ENCODE measurements at regions not wholly inside any gene's neighbourhood (a gene's known extent, or its start where the extent isn't known, plus 50 kb on each side); places are given as distances from the start of the nearest gene placed in this dataset.
"Not testable (repeated sequence)": the region's sequence is repeated elsewhere in the genome, so short reads cannot be mapped to it uniquely, and the experiment has no call there.

DNA sequence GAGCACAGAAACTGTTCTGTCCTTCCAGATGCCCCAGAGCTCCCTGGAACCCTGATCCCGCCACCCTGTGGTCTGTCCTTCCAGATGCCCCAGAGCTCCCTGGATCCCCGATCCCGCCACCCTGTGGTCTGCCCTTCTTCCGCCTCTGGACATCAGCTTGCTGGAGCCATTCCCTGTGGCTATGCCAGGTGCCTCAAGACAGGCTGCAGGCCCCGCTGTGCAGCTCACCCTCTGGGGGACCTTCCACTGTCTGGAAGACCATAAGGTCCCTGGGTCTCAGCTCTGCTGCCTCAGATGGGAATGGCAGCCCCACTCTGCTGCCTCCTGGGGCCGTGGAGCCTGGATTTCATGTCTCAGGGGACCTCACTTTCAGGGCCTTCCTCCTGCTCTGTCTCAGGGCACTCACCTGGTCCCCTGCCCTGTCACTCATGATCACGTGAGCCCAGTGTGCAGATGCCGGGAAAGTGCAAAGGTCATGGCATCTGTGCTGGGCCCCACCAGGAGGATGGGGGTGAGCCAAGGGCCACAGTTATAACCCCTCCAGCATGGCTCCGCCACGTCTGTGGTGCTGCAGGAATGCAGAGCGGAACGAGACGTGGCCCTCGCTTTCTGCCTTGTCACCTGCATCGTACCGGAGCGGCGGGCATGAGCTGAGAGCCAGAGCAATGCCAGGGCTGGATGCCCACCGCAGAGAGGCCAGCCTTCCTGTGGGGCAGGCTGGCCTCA, 1520.7 kb downstream of the BRD1 start:
- no peak for DNase-seq (ENCODE audit: low spot score)

DNA sequence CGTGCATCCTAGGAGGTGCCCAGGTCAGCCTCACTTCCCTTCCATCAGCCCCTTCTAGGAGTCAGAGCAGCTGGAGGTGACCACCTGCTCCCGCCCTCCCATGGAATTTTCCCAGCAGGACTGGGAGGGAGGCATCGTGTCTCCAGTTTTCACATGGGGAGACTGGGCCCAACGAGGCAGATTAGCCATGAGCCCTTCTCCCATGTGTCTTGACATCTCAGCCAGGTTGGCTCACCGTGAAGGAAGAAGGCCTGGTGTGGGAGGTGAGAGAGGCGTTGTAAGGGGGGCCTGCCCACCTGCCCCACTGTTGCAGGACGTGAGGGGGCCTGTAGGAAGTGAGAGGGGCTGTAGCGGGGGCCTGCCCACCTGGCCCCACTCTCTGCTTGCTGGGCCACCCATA, 1521.4 kb downstream of the BRD1 start:
- no peak for DNase-seq (ENCODE audit: low spot score)

DNA sequence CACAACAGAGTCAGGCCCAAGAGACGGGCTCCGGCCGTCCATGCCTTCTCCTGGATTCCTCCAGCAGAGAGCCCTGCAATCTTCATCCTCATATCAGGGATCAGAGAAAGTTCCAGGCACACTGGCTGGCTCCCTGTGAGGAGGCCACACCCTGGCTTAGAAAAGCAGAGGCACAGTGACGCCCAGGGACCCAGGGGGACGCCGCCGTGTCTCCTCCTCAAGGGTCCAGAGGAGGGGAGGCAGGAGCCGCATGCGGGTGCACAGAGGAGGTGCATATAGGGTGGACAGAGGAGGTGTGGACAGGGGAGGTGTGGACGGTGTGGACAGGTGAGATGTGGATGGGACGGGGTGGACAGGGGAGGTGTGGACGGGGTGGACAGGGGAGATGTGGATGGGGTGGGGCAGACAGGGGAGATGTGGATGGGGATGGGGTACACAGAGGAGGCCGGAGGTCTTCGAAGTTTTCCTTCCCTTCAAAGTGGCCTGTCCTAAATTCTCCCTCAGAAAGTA, 1521.9 kb downstream of the BRD1 start:
- DNase-seq (ENCODE audit: low spot score), result no peak

DNA sequence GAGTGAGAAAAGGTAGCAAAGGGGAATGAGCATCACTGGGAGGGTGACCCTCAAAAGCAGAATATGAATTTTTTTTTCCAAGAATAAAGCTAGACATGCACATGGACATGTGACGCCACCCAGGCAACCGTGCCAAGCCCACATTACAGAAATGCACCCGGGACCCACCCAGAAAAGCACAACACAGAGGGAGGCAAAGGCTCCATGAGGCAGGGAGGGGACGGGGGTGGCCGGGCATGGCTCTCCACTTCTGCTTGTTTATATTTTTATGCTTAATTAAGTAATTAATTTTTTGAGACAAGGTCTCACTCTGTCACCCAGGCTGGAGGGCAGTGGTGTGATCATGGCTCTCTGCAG, 1524.3 kb downstream of the BRD1 start:
- no peak for DNase-seq (ENCODE audit: low spot score)

DNA sequence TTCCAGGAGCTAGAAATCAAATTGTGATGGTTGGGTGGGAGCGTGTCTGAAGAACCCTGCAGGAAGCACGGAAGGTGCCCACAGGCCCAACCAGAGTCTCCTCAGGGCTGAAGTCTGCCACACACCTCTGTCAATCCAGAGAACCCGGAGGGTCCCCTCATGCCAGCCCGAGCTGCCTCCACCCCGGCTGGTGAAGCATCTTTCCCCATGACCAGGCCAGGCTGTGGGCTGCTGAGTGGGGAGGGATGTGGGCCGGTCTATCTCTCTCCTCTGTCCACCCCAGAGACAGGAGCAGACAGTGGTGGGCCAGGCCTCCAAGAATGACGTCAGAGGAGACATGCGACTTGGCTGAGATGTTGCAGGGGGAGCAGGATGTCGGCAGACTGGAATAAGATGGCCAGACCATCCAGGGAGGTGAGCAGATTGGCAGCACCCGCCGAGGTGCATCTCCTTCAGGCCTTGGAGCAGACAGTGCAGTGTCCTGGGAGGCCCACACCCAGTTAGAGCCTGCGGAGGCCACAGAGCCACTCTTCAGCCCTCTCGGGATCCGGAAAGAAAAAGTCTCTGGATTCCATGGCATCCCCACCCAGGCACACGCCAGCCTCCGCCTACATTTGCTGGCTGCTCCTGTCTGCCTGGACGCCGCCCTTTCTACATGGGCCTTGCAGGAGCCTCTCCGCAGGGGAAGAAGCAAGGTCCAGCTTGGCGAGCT, 1524.9 kb downstream of the BRD1 start:
- no peak for DNase-seq (ENCODE audit: low spot score)

DNA sequence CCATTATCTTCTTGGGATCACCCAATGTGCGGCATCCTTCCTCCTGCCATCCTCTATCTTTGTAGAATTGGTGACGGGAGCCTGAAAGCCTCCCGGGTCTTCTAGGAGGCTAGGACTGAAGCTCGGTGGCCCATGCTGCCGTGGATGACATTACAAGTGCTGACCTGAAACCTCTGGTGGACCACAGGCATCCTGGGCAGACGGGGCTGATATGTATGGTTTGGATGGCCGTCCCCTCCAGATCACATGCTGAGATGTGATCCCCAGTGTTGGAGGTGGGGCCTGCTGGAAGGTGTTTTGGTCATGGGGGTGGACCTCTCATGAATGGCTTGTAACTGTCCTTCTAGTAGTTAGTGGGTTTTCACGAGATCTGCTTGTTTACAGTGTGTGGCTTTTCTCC, 1525.8 kb downstream of the BRD1 start:
- DNase-seq (ENCODE audit: low spot score), result no peak

DNA sequence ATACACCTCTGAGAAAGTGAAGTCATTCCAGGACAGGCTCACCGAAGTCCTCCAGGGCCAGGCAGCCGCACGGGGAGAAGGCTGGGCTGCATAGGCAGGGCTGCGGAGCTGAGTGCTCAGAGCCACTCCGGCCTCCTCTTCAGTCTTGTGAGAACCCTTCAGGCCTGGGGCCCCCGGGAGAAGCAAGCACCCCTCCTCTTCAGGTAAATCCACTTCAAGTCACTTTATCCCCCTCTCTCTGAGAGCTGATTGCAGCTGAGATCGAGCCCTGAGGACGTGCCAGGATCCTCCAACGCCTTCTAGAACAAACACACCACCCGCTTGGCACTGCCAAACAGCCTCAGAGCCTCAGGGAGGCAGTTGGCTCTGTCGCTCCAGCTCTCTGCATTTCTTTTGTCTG, 1526.3 kb downstream of the BRD1 start:
- DNase-seq (ENCODE audit: low spot score), result no peak

DNA sequence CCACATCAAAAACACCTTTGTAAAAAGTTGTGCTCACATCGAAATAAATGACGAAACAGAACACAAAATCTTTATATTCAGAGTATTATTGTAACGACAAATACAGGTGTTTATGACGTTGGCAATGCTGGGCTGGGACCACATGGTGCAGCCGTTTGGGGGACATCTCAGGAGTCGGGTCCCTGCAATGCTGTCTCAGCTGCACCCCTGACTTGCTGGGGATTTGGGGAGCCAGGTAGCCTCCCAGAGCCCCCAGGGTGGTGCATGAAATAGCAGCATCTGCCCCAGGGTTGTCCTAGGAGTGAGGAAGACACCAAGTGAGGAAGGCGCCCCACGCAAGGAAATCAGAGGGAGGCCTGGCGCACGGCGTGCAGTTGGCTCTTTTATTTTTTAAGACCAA, 1526.8 kb downstream of the BRD1 start:
- no peak for DNase-seq (ENCODE audit: low spot score)

DNA sequence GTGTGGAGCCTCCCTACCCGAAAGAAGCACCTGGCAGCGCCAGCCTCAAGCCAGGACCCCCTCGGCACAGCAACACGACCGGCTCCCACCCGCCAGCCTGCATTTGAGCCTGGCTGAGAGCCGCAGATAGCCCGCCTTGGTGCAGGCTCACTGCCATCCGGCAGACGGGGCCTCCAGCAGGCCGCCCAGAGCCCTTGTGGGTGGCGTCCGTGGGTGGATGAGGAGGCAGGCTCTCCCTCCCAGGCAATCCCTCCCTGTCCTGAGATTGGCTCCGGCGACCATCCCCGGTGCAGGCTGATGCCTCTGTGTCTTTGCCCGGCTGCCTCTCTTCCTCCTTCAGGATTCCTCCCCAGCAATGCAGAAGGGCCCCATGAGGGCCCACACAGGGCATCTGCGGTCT, 1527.9 kb downstream of the BRD1 start:
- no peak for DNase-seq (ENCODE audit: low spot score)

DNA sequence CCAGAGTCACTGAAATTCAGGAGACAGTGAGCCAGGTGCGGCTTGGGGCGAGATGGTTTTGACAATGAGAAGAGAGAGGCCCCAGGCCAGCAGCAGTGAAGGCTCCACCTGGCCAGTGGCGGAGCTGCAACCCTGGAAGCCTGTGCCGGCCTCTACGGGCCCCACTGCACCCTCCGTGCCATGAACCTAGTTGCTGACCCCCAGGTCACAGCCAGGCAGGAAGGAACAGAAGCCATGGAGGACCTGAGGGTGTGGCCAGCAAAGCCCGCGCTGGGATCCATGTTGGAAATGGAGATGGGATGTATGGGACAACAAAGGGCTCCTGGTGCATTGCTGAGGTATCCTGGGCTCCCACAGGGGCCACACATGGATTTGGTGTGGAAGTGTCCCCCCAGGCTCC, 1528.5 kb downstream of the BRD1 start:
- DNase-seq (ENCODE audit: low spot score), result no peak

DNA sequence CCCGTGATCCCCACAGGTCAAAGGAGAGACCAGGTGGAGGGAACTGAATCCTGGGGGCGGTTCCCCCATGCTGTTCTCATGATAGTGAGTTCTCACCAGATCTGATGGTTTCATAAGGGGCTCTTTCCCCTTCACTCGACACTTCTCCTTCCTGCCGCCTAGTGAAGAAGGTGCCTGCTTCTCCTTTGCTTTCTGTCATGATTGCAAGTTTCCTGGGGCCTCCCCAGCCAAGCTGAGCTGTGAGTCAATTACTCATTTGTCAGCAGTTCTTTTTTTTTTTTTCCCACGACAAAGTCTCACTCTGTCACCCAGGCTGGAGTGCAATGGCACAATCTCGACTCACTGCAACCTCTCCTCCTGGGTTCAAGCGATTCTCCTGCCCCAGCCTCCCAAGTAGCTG, 1530.4 kb downstream of the BRD1 start:
- no peak for DNase-seq (ENCODE audit: low spot score)

DNA sequence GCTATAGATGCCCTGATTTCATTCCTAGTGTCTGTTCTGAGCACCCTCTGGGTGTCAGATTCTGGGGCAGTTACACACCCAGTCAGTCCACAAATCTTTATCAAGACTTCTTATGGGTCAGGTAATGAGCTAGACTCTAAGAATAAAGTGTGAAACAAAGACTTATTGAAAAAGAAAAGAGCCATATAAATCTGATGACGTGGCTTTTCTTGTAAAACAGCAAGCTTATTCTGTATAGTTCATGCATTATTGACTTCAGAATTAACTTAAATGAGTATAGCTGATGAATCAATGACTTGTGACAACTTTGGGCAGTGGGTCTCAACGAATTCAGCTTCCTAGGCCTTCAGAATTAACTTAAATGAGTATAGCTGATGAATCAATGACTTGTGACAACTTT, 1527.5 kb downstream of the TBC1D22A start:
- DNase-seq (ENCODE audit: low spot score), result not testable (repeated sequence)

DNA sequence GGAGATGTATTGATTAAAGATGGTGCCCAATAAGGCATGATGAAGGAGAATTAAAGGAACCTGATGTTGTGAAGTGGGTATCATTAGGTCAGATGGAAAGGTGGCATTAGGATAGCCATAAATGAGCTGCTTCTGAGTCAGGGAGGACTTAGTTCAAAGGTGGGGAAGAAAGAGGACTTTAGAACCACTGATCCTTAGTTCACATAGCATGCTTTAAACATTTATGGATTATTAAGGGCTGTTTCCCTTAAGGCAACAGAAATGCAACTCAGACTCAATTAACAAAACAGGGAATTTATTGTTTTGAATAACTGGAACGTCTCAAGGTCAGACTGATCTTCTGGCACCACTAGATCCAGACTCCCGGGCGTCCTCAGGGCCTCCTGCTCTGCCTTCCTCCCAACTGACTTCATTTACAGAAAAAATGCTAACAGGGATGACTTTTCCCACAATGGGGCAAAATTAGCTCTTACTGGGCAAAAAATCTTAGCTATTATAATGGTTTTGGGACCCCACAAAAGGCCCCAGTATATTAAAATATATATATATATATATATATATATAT, 1526.0 kb downstream of the TBC1D22A start:
- no peak for DNase-seq (ENCODE audit: low spot score)

DNA sequence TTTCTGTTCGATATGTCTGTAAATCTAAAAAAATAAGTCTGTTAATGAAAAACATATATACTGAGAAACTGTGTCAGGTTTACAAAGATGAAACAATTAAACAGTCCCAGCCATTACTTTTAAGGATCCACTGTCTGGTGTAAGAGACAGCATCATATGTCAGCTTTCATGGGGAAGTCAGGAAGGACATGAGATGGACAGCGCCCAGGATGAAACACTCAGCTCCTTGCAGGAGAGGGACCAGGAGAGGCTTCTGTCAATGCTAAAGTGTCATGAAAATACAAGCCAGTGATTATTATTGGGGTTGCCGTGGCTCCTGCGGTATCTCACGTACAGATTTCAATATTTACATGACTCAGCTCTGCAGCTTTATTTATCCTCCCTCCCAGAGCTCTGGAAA, 1524.6 kb downstream of the TBC1D22A start:
- no peak for DNase-seq (ENCODE audit: low spot score)

DNA sequence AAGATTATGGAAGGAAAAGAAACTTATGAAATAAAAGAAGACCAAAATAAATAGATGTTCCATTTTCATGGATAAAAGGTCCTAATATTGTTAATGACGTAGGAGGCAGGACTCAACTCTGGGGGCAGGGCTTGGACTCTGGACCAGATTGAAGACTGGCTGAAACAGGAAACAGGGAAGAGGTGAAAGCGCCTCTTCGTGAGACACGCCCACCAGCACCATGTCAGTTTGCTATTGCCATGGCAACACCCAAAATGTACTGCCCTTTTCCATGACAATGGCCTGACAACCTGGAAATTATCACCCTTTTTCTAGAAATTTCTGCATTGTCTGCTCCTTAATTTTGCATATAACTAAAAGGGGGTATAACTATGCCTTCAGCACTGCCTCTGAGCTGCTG, 1522.2 kb downstream of the TBC1D22A start:
- no peak for DNase-seq (ENCODE audit: low spot score)

DNA sequence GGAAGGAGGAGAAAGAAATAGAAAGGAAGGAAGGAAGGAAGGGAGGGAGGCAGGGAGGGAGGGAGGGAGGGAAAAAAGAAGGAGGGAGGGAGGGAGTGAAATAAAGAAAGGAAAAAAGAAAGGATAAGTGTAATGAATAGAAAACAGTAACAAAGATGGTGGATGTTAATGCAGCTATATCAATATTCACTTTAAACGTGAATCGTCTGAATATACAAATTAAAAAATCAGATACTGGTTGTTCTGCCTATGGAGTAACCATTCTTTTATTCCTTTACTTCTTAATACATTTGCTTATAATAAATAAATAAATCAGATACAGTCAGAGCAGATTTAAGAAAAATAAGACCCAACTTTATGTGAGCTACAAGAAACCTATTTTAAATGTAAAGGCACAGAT, 1520.4 kb downstream of the TBC1D22A start:
- no peak for DNase-seq (ENCODE audit: low spot score)

DNA sequence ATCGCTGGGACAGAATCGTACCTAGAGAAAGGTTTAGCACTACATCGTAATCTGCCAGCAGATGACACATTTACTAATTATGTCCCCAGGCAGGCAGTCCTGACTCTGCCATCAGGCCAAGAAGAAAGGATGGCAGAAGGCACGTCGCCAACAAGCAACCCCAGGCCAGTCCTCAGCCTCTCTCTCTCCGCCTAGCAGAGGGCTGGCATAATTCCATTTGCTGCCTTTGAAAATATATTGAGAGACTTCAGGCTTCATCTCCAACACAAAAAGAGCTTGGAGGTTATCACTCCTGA, 1517.0 kb downstream of the TBC1D22A start:
- no peak for DNase-seq (ENCODE audit: low spot score)

DNA sequence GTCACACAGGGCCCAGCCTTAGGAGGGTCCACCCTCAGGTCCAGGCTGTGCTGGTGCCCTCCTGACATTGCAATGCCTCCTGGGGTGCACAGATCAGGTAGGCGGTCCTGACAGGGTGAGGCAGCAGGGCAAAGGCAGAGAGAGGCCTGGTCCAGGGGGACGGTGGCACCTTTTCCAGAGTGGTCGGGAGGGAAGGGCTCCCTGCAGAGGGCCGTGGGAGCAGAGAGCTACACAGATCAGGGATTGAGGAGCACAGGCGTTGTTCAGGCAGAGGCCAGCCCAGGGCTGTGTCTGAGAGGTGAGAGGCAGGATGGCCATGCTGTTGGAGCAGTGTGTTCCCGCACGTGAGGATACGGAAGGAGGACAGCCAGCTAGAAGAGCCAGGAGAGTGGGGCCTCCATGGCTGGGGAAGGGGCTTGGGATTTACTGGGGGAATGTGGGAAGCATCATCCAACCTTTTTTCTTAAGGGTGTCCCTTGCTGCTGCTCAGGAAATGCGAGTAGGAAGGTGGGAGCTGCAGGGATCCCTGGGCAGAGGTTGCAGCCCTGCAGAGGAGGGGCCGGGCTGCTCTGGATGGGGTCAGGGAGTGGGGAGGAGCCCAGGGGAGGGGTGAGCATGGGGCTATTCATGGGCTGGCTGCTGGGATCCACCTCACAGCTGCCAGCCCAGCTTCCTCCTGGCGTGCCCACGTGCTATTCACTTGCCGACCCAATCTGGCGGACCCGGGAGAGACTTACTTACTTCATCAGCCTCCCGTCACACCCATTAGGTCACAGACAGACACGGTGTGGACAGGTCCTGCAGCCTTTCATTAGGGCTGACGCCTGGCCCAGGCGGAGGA, 1516.4 kb downstream of the TBC1D22A start:
- no peak for DNase-seq (ENCODE audit: low spot score)

DNA sequence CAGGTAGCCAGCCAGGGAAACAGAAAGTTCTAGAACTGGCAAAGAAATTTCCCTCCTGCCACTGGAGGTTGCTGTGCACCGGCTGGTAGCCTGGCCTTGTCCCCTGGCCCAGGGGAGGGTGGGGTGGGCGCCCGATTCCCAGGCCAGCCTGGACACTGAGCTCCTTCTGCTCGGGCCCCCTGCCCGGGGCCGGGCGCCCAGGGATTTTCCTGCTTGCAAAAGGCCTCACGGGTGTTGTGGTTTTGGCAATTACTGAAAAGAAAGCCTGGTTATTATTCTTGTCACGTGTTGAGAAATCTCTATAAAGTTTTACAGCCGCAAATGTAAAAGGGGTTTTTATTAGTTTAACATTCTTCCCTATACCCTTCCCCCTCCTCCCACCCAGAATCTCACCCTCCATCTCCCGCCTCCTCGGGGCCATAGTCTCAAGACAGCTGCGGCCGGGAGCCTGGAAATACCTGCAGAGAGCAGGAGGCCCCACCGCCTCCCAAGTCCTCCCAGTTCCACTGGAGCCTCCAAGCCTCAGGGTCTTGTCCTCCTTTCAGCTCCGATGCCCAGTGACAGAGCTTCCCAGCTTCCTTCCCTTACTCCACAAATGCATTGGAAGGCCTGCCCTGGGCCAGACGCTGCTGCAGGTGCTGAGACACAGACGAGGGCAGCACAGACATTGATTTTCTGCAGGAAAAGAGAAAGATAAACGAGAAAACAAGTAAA, 1515.6 kb downstream of the TBC1D22A start:
- no peak for DNase-seq (ENCODE audit: low spot score)

DNA sequence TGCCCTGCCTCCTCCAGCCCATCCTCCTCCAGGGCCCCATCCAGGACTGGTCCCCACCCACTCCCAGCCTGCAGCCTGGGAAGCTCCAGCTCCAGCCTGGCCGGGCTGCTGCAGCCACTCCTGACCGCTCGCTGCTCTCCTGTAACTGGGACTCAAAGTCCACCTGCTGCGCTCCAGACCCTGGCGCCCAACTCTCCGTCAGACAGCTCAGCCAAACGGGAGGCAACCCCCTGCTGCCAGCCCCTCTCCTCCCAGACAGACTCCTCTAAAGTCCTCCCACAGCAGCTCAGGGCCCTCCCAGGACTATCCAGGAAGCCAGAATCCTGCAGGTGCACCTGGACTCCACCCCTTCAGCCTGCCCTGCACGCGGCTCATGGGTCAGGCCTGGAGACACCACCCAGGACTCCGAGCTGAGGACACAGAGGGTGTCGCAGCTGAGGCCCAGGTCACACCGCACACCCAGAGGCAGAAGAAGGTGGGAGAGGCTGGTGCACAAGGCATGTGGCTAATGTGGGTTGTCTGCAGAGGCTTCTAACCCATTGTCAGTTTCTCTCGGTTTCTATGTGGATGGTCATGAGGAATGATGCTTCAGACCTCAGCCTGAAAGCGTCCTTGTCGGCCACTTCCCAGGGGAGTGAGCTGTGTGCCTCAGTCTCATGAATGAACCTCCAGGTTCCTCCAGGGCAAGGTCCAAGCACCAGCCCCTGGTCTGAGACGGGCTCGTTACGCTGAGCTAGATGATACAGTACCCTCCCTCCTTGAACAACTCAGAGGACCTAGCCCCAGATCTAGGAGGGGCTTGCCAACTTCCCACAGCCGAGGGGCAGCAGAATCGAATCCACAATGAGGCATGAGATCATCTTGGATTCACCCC, 1514.8 kb downstream of the TBC1D22A start:
- DNase-seq (ENCODE audit: low spot score), result no peak

DNA sequence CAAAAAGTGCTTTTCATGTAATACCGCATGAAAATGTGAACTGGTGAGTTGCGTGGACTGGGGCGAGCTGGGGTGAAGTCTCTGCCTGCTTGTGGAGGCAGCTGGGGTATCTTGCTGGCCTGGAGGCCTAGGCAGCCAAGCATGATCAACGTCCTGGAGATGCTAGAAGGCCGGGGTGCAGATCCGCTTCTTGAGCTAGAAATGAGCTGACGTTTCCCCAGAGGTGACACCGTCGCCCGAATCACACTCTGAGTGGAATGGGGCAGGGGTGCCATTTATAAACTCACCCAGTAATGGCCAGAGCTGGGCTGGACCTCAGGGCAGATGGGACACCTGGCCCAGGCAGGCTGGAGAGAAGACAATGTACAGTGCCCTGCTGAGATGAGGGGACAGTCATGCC, 1513.0 kb downstream of the TBC1D22A start:
- DNase-seq (ENCODE audit: low spot score), result no peak

Data from iPS-NIHi11 (cell line).